Stimulated activated CD4-positive, alpha-beta T cell treated with anti-CD3 and anti-CD28 coated beads, Interleukin-1b, Interleukin-23, amount 100 ng/mL, for 48 hours (primary cell): ENCODE measurements at regions not wholly inside any gene's neighbourhood (a gene's known extent, or its start where the extent isn't known, plus 50 kb on each side); places are given as distances from the start of the nearest gene placed in this dataset.

Experiments
- DNase-seq: peaks from one replicate; pipeline ENCODE4 v3.0.0-alpha.2; 2020

GRCh38 chr16:80299416-80299815 is 241.4 kb upstream of the DYNLRB2 start:
- no peak for DNase-seq

- DNase-seq = no peak
Measured at GRCh38 chr16:80298676-80299075, 242.1 kb upstream of the DYNLRB2 start.

GRCh38 chr16:80296034-80296433 is 244.8 kb upstream of the DYNLRB2 start:
- DNase-seq = no peak

DNA sequence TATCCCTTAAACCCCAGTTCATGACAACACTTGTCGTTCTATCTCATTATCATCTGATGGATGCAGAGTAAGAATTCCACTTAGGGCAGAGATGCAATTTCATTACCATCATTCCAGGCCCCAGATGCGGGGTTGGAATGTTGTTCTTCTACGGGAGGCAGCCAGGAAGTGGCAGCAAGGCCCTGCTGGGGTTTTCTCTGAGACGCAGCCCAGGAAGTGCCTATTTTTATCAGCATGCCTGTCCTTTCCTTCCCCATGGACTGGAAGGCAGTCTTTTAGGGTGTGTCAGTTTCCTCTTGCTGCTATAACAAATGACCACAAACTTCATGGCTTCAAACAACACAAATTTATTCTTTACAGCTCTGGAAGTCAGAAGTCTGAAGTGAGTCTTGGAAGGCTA is 246.6 kb upstream of the DYNLRB2 start:
- no peak for DNase-seq

- DNase-seq = no peak
Measured at GRCh38 chr16:80288616-80289015, 252.2 kb upstream of the DYNLRB2 start.

GRCh38 chr16:80287674-80288073 is 253.1 kb upstream of the DYNLRB2 start:
- DNase-seq = no peak

DNA sequence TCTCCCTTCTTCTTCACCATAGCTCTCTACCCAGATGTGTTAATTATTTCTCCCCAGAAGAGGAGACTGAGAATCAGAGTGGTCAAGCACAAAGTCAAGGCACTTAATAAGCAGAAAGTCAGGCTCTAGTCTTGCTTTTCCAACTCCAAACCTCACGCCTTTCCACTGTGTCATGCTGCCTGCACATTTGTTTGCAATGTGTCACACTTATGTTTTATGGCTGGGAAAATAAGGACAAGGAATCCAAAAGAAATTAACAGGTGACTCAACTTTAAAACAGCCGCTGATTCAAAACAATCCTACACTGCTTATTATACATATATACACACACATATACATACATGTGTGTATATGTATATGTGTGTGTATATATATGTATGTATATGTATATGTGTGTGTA is 255.7 kb upstream of the DYNLRB2 start:
- no peak for DNase-seq

GRCh38 chr16:80283466-80284392 is 257.1 kb upstream of the DYNLRB2 start:
- no peak for DNase-seq

DNA sequence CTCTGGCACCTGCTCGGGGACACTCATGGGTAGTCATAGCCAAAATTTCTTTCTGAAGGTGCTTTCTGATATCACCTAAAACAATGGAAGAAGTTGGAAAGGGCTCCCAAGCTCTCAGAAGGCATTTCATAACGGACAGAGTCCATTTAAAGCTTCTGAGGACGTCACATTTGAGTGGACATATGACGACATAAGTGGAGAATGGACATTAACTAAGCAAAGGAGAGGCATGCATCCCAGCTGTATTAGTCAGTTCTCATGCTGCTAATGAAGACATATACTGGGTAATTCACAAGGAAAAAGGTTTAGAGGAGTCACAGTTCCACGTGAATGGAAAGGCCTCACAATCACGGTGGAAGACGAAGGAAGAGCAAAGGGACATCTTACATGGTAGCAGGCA is 260.2 kb upstream of the DYNLRB2 start:
- DNase-seq = no peak

- DNase-seq = no peak
Measured at GRCh38 chr16:80279656-80280055, 261.1 kb upstream of the DYNLRB2 start.

GRCh38 chr16:80277182-80277581 is 263.6 kb upstream of the DYNLRB2 start:
- DNase-seq = no peak

GRCh38 chr16:80274576-80275191 is 266.1 kb upstream of the DYNLRB2 start:
- no peak for DNase-seq

DNA sequence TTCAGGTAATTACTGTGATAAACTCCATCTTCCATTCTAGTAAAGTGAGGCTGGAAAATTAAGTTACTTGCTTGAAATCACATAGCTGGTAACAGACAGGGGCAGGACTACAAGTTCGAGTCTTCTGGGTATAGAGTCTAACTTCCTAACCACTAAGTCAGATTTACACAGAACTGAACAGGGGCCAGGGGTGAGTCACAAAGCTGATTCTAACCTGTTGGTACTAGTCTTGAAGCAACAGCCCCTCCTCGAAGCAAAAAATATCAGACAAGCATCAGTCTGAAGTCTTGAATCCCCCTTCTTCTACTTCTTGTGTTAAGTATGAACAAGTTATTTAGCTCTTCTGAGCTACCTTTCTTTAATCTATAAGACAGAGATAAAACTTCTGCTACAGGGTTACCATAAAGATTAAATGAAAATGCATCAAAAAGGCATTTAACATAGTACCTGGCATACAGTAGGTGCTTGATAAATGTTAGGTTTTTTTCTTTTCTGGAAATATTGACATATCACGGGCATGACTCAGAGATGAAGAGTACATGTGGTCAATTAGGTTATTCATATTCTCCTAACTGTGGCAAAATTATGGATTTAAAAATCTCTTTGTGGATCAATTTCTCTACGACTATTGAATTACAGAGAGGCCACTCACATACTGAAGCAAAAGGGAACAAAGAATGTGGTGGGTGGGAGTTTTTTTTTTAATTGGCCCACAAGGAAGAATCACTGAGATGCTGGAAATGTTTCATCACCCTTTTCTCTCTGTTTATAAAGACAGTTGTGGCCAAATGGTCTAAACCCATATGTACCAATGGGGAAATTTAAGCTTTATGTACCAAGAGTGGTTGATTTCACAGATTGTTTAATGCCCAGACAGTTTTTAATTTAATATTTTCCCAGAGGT is 266.9 kb upstream of the DYNLRB2 start:
- peak; percentile 15 for DNase-seq

DNA sequence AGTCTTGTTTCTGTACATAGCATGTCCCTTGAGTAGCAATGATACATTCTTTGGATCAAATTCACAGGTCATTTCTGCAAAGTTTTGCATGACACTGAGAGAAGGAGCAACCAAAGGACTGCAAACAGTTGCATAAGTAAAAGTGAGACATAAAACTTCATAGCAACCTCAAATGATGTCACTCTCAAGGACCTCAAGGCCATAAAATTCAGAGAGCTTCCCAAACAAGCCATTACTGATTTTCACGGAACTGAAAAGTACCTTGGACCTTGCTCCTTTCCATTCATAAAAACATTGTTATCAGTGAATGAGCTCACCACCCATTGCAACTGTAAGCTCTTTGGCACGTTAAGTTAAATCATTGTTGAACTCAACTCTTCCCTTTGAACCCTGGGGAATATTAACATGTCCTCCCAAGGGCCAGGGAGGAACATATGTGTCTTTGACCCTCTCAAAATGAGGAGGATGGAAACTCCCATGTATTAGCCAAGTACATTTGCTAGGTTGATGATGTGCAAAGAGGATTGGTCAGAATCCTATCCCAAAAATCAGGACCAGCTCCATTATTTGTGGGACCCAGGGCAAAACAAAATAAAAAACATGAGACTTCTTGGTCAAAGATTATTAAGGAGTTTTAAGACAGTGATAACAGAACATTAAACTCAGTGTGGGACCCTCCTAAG is 275.0 kb upstream of the DYNLRB2 start:
- no peak for DNase-seq

DNA sequence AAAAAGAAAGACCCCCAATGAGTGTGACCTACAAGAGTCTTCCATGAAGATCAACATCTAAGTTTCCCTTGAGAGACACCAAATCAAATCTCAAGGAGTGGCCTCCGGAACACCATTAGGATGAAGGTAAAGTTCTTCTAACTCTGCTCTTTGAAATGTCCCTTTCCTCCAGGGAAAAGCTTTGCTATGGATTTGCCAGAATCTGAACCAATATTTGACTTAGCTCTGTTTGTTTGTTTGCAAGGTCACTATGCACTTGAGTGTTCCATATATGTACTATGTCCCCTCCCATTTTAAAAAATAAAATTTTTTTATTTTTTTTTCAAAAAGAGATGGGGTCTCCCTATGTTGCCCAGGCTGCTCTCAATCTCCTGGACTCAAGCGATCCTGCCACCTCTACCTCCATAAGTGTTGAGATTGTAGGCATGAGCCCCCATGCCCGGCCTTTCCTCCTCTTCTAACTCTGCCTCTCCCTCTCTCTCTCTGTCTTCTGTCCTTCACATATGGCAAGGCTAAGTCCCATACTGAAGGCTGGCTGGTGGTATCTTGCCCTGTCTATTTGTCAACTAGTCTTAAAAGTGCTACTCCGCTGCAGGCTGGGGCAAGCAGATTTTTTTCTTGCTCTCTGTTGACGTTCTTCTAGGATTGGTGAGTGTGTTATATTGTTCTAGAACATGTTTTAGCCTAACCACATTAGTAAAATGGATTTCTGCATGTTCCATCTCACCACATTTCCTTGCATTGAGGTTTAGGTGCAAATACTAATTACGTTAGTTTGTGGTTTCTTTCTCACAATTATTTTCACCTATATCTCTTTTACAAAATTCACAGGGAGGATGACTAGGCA is 276.7 kb upstream of the DYNLRB2 start:
- no peak for DNase-seq

GRCh38 chr16:80263181-80263823 is 277.5 kb upstream of the DYNLRB2 start:
- no peak for DNase-seq

- no peak for DNase-seq
Measured at GRCh38 chr16:80260906-80261311, 279.9 kb upstream of the DYNLRB2 start.

DNA sequence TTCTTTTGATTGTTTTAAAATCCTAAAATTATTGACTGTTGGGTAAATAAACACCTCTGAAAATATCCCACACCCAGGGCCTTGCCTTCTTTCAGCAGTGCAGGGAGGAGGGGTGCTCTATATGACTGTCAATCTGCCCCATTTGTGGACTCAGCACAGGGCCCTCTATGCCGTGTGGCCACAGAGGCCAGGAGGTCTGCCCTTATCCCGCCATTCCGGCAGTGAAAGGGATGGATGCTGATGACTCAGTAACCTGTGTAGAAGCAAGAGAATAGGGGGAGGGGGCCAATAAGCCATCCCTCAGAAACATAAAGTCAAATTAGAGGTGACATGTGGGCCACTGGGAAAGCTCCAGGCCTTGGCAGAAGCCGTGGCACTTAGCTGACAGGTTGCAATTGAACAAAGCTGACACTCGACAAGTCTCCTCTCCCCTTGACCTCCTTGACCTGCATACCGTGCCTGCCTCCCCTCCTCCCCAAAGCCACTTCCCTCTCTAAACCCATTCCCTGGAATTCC is 281.4 kb upstream of the DYNLRB2 start:
- DNase-seq = no peak

- DNase-seq = no peak
Measured at GRCh38 chr16:80258407-80258806, 282.4 kb upstream of the DYNLRB2 start.

DNA sequence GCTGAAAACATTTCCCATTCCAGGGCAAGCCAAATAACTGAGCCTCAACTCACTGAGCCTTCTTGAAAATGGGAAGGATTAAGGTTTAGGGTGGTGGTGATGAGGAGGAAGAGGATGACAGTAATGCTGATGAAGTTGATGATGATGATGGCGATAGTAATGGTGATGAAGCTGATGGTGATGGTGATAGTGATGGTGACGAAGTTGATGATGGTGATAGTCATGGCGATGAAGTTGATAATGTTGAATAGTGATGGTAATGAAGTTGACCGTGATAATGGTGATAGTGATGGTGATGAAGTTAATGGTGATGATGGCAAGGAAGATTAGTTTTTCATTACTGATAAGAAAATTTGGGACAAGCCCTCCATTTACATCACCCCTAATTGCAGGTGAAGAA is 285.8 kb upstream of the DYNLRB2 start:
- no peak for DNase-seq

DNA sequence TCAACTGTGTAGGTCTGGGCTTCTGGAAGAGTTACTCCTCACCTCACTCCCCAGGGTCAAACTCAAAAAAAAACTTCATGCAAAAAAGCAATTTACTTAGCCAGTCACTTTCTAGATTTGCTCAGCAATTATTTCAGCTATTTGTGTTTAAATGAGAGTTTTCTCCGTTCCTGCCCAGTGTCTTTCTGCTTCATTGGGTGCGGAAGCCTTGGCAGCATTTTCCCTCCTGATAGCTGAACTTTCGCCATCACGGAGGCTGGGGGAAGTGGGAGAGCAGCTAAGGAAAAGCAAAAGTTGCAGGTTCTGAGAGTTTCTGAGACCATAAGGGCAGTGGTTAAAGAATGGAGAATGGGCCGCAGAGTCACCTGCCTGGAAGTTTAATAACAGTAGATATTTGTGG is 287.1 kb upstream of the DYNLRB2 start:
- no peak for DNase-seq
